Sigmoid colon (tissue), 6 donors: ENCODE measurements at regions not wholly inside any gene's neighbourhood (a gene's known extent, or its start where the extent isn't known, plus 50 kb on each side); places are given as distances from the start of the nearest gene placed in this dataset.
"Not testable (repeated sequence)": the region's sequence is repeated elsewhere in the genome, so short reads cannot be mapped to it uniquely, and the experiment has no call there.

ENCODE experiments used
- DNase-seq: peaks from one replicate; pipeline ENCODE4 v3.0.0-alpha.2; 2019
- H3K27ac ChIP-seq, 4 donors: fragments of 200-600 bp; sonication (generic); one replicate each; pipeline ENCODE4 v1.5.1; 2016 to 2019; ENCODE audit warnings: mild to moderate bottlenecking in 1 of 4
- H3K27me3 ChIP-seq, 3 donors: fragments of 200-600 bp; sonication (generic); one replicate each; pipeline ENCODE4 v1.5.1; 2019; ENCODE audit warnings: mild to moderate bottlenecking in 1 of 3
- H3K36me3 ChIP-seq, 4 donors: fragments of 200-600 bp; sonication (generic); one replicate each; pipeline ENCODE4 v1.5.1; 2016 to 2019
- H3K4me1 ChIP-seq, 4 donors: fragments of 200-600 bp; sonication (generic); one replicate each; pipeline ENCODE4 v1.5.1; 2017 to 2019
- H3K4me3 ChIP-seq, 4 donors: fragments of 200-600 bp; sonication (generic); one replicate each; pipeline ENCODE4 v1.5.1; 2017 to 2019; ENCODE audit warnings: mild to moderate bottlenecking in 2 of 4, moderate library complexity in 1 of 4
- H3K9me3 ChIP-seq, 4 donors: fragments of 200-600 bp in 3 of 4; sonication (generic) in 3 of 4; one replicate each; pipeline versions ENCODE4 v1.5.1 to v1.6.1; 2013 to 2019
- EP300 ChIP-seq, 4 donors: sonication (generic); formaldehyde crosslinking; IDR thresholded peaks; one replicate each; pipeline ENCODE4 v1.6.1; 2017; ENCODE audit warnings: antibody characterized with exemption in 4 of 4
- POLR2A ChIP-seq, 2 donors: fragments of 450-650 bp; IDR thresholded peaks; one replicate each; pipeline ENCODE4 v1.6.1; 2016; ENCODE audit warnings: antibody characterized with exemption in 2 of 2, mild to moderate bottlenecking in 2 of 2, moderate library complexity in 2 of 2
- POLR2AphosphoS5 ChIP-seq, 4 donors: sonication (generic); formaldehyde crosslinking; IDR thresholded peaks; one replicate each; pipeline ENCODE4 v1.6.1; 2017; ENCODE audit warnings: antibody characterized with exemption in 4 of 4
- WGBS, 2 donors: extraction: QIAGEN DNeasy Blood & Tissue Kit; methylation state at CpG; one replicate each; pipeline ENCODE4 v1.1.7; 2013; 5-methylcytosine and 5-hydroxymethylcytosine counted together
- intact Hi-C: fragments of 100-400 bp; cut with DNase I; formaldehyde crosslinking; loops from one replicate; pipeline ENCODE4 v1.15.1; 2023
- TF ChIP-seq, protein P1 (sequence below), 4 experiments: fragments of 450-650 bp in 3 of 4; fragments of 200-600 bp in 1 of 4; IDR thresholded peaks; one replicate each; pipeline ENCODE4 v1.5.1; 2016 to 2019; ENCODE audit warnings: antibody characterized with exemption in 4 of 4, mild to moderate bottlenecking in 3 of 4, moderate library complexity in 2 of 4
- donor health status: healthy with polysubstance abuse.
- donor health status: healthy.

DNA sequence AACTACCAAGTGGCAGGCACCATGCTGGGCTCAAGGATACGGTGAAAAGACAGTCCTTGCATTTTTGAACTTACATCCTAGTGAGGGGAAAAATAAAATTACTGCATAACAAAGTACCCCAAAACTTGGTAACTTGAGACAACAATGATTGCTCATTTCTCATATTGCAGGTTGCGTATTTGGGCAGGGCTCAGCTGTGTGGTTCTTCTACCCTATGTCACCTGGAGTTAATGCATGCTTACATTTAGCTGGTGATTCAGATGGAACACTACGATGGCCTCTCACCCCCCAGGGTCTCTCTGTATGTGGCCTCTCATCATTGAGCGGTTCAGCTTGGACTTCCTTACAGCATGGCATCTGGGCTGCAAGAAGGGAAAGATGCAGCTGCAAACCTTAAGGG, 60.7 kb upstream of the RBM19 start:
- Histone ChIP-seq H3K36me3 (no peaks in the 10 kb centered on the region), H3K4me1 (no peaks in the 10 kb centered on the region), H3K4me3 (no peak overlapping the region), H3K9me3 (peaks cover 0 to 3% (median 0%) of the 10 kb centered on the region in 4 donors), H3K27me3 (peaks cover 0 to 5% (median 0%) of the 10 kb centered on the region in 3 donors), H3K27ac (no peak overlapping the region)
- TF ChIP-seq POLR2A (IDR thresholded peaks at IDR 0.05), result no peak
- TF ChIP-seq, protein P1, sequence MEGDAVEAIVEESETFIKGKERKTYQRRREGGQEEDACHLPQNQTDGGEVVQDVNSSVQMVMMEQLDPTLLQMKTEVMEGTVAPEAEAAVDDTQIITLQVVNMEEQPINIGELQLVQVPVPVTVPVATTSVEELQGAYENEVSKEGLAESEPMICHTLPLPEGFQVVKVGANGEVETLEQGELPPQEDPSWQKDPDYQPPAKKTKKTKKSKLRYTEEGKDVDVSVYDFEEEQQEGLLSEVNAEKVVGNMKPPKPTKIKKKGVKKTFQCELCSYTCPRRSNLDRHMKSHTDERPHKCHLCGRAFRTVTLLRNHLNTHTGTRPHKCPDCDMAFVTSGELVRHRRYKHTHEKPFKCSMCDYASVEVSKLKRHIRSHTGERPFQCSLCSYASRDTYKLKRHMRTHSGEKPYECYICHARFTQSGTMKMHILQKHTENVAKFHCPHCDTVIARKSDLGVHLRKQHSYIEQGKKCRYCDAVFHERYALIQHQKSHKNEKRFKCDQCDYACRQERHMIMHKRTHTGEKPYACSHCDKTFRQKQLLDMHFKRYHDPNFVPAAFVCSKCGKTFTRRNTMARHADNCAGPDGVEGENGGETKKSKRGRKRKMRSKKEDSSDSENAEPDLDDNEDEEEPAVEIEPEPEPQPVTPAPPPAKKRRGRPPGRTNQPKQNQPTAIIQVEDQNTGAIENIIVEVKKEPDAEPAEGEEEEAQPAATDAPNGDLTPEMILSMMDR (IDR thresholded peaks at IDR 0.05), result no peak
- TF ChIP-seq EP300 (IDR thresholded peaks at IDR 0.05), result no peak
- TF ChIP-seq POLR2AphosphoS5 (IDR thresholded peaks at IDR 0.05), result no peak
- 89 to 93% methylated on average over 4 of the region's 4 CpGs for WGBS, 2 donors
- no peak for DNase-seq
- intact Hi-C loops, result no loop called here

DNA sequence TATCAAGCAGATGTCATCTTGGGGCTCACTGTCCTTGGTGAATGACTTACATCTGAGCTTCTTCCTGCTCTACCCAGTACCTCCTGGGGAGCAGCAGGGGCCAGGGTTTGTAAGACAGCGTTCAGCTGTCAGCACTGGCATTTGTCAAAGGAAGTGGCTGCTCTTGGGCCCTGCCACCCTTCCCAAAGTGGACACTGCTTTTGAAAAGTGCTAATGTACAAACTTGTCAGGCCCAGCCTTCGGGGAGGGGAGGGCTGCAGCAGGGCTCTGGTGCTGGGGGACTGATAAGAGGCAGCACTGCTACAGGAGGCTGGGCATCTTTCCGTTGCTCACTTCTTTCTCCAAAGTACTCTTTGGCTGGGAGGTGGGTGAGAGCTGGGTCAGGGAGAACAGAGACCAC, 59.8 kb upstream of the RBM19 start:
- Histone ChIP-seq H3K27me3 (peaks cover 0 to 5% (median 0%) of the 10 kb centered on the region in 3 donors), H3K27ac (no peak overlapping the region), H3K4me3 (no peak overlapping the region), H3K4me1 (no peaks in the 10 kb centered on the region), H3K9me3 (peaks cover 0 to 3% (median 0%) of the 10 kb centered on the region in 4 donors), H3K36me3 (no peaks in the 10 kb centered on the region)
- TF ChIP-seq, protein P1 (IDR thresholded peaks at IDR 0.05), result no peak
- no peak for TF ChIP-seq POLR2A (IDR thresholded peaks at IDR 0.05)
- no peak for TF ChIP-seq EP300 (IDR thresholded peaks at IDR 0.05)
- no peak for TF ChIP-seq POLR2AphosphoS5 (IDR thresholded peaks at IDR 0.05)
- no peak for DNase-seq
- WGBS, 2 donors, result 57 to 64% methylated on average over 3 of the region's 3 CpGs
- intact Hi-C loops, result no loop called here

DNA sequence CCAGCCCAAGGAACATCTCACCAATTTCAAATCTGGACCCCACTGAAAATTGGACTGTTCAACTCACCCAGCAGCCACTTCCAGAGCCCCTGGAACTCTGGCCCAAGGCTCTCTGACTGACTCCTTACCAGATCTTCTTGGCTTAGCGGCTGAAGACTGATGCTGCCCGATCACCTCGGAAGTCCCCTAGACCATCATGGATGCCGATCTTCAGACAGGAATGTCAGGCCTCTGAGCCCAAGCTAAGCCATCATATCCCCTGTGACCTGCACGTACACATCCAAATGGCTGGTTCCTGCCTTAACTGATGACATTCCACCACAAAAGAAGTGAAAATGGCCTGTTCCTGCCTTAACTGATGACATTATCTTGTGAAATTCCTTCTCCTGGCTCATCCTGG, 56.0 kb upstream of the RBM19 start:
- intact Hi-C loops, H3K9me3 ChIP-seq, H3K27ac ChIP-seq, DNase-seq, H3K4me3 ChIP-seq, H3K27me3 ChIP-seq, H3K36me3 ChIP-seq, H3K4me1 ChIP-seq: not testable (repeated sequence)
- 89 to 90% methylated on average over 5 of the region's 5 CpGs for WGBS, 2 donors

DNA sequence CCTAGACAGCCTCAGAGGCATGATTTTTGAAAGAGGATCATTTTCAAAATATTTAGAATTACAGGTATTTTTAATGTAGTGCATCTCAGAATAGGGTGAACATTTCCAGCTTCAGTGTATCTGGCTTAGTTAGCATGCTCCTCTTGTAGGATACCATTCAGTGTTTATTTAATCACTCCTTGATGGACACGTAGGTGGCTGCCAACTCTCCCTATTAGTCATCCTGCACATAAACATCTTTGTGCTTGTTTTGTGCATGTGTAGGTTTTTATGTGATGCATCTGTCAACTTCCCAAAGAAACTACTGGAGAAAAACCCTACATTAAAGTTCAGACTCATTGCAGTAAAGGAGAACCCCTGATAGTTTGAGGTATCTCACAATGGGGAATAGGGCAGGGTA, 52.5 kb upstream of the RBM19 start:
- WGBS, 2 donors, result 0 to 43% methylated on average over 1 of the region's 1 CpG
- TF ChIP-seq, protein P1 (IDR thresholded peaks at IDR 0.05), result no peak
- TF ChIP-seq POLR2AphosphoS5 (IDR thresholded peaks at IDR 0.05) (no peak), POLR2A (IDR thresholded peaks at IDR 0.05) (no peak), EP300 (IDR thresholded peaks at IDR 0.05) (no peak)
- Histone ChIP-seq H3K36me3 (no peaks in the 10 kb centered on the region), H3K27me3 (peaks cover 0 to 3% (median 0%) of the 10 kb centered on the region in 3 donors), H3K4me3 (no peak overlapping the region), H3K27ac (no peak overlapping the region), H3K9me3 (no peaks in the 10 kb centered on the region), H3K4me1 (peaks cover 0 to 7% (median 0%) of the 10 kb centered on the region in 4 donors)
- DNase-seq, result no peak
- intact Hi-C loops, result no loop called here
